ENCODE measurements at regions not wholly inside any gene's neighbourhood (a gene's known extent, or its start where the extent isn't known, plus 50 kb on each side); places are given as distances from the start of the nearest gene placed in this dataset.

- DNase-seq (ENCODE audit: low spot score) = no peak
These were observed 1898.8 kb upstream of the PIK3C3 start for GRCh38 chr18:40056079-40056692.

GRCh38 chr18:40055262-40055661, 1899.8 kb upstream of the PIK3C3 start:
- no peak for DNase-seq (ENCODE audit: low spot score)

- no peak for DNase-seq (ENCODE audit: low spot score)
These were observed 1905.3 kb upstream of the PIK3C3 start for GRCh38 chr18:40049716-40050115.

GRCh38 chr18:40048886-40049650, 1906.0 kb upstream of the PIK3C3 start:
- no peak for DNase-seq (ENCODE audit: low spot score)

- DNase-seq (ENCODE audit: low spot score) = no peak
These were observed 1906.8 kb upstream of the PIK3C3 start for GRCh38 chr18:40048253-40048652.

- DNase-seq (ENCODE audit: low spot score) = no peak
These were observed 1908.4 kb upstream of the PIK3C3 start for GRCh38 chr18:40046596-40046995.

- DNase-seq (ENCODE audit: low spot score) = no peak
These were observed 1913.1 kb upstream of the PIK3C3 start for GRCh38 chr18:40041951-40042350.

GRCh38 chr18:40040574-40040973, 1914.5 kb upstream of the PIK3C3 start:
- DNase-seq (ENCODE audit: low spot score) = no peak

GRCh38 chr18:40037356-40037755, 1917.7 kb upstream of the PIK3C3 start:
- DNase-seq (ENCODE audit: low spot score) = no peak

GRCh38 chr18:40036861-40037260, 1918.2 kb upstream of the PIK3C3 start:
- DNase-seq (ENCODE audit: low spot score) = no peak

GRCh38 chr18:40035966-40036365, 1919.1 kb upstream of the PIK3C3 start:
- DNase-seq (ENCODE audit: low spot score) = no peak

- DNase-seq (ENCODE audit: low spot score) = no peak
These were observed 1923.0 kb upstream of the PIK3C3 start for GRCh38 chr18:40032076-40032475.

- DNase-seq (ENCODE audit: low spot score) = no peak
These were observed 1923.6 kb upstream of the PIK3C3 start for GRCh38 chr18:40031435-40031834.

- no peak for DNase-seq (ENCODE audit: low spot score)
These were observed 1935.1 kb upstream of the PIK3C3 start for GRCh38 chr18:40019797-40020392.

GRCh38 chr18:40018266-40018665, 1936.8 kb upstream of the PIK3C3 start:
- no peak for DNase-seq (ENCODE audit: low spot score)

- DNase-seq (ENCODE audit: low spot score) = no peak
These were observed 1938.0 kb upstream of the PIK3C3 start for GRCh38 chr18:40017021-40017420.

GRCh38 chr18:40016405-40016804, 1938.6 kb upstream of the PIK3C3 start:
- no peak for DNase-seq (ENCODE audit: low spot score)

- DNase-seq (ENCODE audit: low spot score) = no peak
These were observed 1941.9 kb upstream of the PIK3C3 start for GRCh38 chr18:40013001-40013609.

- DNase-seq (ENCODE audit: low spot score) = no peak
These were observed 1943.8 kb upstream of the PIK3C3 start for GRCh38 chr18:40011201-40011600.

GRCh38 chr18:40006634-40007033, 1948.4 kb upstream of the PIK3C3 start:
- DNase-seq (ENCODE audit: low spot score) = no peak

GRCh38 chr18:40004246-40004645, 1950.8 kb upstream of the PIK3C3 start:
- DNase-seq (ENCODE audit: low spot score) = no peak

- no peak for DNase-seq (ENCODE audit: low spot score)
These were observed 1956.7 kb upstream of the PIK3C3 start for GRCh38 chr18:39998317-39998716.

- DNase-seq (ENCODE audit: low spot score) = no peak
These were observed 1960.5 kb upstream of the PIK3C3 start for GRCh38 chr18:39994498-39994897.

All from CD4-positive, alpha-beta T cell treated with Interleukin-15 for 4 hours (primary cell).